Trophoblast cell (in vitro differentiated cells and primary cell): ENCODE measurements at regions not wholly inside any gene's neighbourhood (a gene's known extent, or its start where the extent isn't known, plus 50 kb on each side); places are given as distances from the start of the nearest gene placed in this dataset.
A peak's percentile ranks its signal among the peaks of the same experiment; 100 is the strongest.

ENCODE experiments used
- DNase-seq, 2 donors: peaks; one replicate each; pipeline ENCODE4 v3.0.0-alpha.2; 2016
- H2AFZ ChIP-seq: 2 replicates; pipeline ENCODE4 v1.6.1; 2013; ENCODE audit warnings: low read length, moderate library complexity, mild to moderate bottlenecking; ENCODE audit not compliant: insufficient read depth, poor library complexity
- H2AK5ac ChIP-seq: 2 replicates; pipeline ENCODE4 v1.6.1; 2013; ENCODE audit warnings: mild to moderate bottlenecking, low read length
- H2BK120ac ChIP-seq: 2 replicates; pipeline ENCODE4 v1.6.1; 2013; ENCODE audit warnings: low read length, mild to moderate bottlenecking, moderate library complexity; ENCODE audit not compliant: insufficient read depth, poor library complexity
- H2BK12ac ChIP-seq: 2 replicates; pipeline ENCODE4 v1.6.1; 2013; ENCODE audit warnings: mild to moderate bottlenecking, low read length, moderate library complexity
- H2BK5ac ChIP-seq: 2 replicates; pipeline ENCODE4 v1.6.1; 2013; ENCODE audit warnings: low read length, low read depth, moderate library complexity, mild to moderate bottlenecking; ENCODE audit not compliant: poor library complexity
- H3K14ac ChIP-seq: 2 replicates; pipeline ENCODE4 v1.6.1; 2013; ENCODE audit warnings: mild to moderate bottlenecking, low read length
- H3K18ac ChIP-seq: 2 replicates; pipeline ENCODE4 v1.6.1; 2013; ENCODE audit warnings: mild to moderate bottlenecking, low read length
- H3K23ac ChIP-seq: 2 replicates; pipeline ENCODE4 v1.6.1; 2013; ENCODE audit warnings: low read length
- H3K27ac ChIP-seq: 2 replicates; pipeline ENCODE4 v1.5.1; 2013; ENCODE audit warnings: low read depth, mild to moderate bottlenecking, inconsistent platforms, low read length, moderate library complexity
- H3K27me3 ChIP-seq: 2 replicates; pipeline ENCODE4 v1.6.1; 2013; ENCODE audit warnings: inconsistent platforms, mild to moderate bottlenecking, low read length, moderate library complexity; ENCODE audit not compliant: insufficient read depth
- H3K36me3 ChIP-seq, 2 experiments: 1 replicate in 1 of 2; 2 replicates in 1 of 2; pipeline ENCODE4 v1.6.1; 2013; ENCODE audit warnings: low read length in 2 of 2, mild to moderate bottlenecking in 2 of 2, moderate library complexity in 1 of 2; ENCODE audit not compliant: insufficient read depth in 2 of 2, control insufficient read depth in 1 of 2
- H3K4ac ChIP-seq: 2 replicates; pipeline ENCODE4 v1.6.1; 2013; ENCODE audit warnings: low read depth, mild to moderate bottlenecking, low read length, moderate library complexity
- H3K4me1 ChIP-seq, 2 experiments: 1 replicate in 1 of 2; 2 replicates in 1 of 2; pipeline ENCODE4 v1.6.1; 2013; ENCODE audit warnings: low read length in 2 of 2, mild to moderate bottlenecking in 2 of 2, moderate library complexity in 1 of 2; ENCODE audit not compliant: insufficient read depth in 2 of 2, control insufficient read depth in 1 of 2
- H3K4me2 ChIP-seq: 2 replicates; pipeline ENCODE4 v1.6.1; 2013; ENCODE audit warnings: inconsistent platforms, mild to moderate bottlenecking, low read length, moderate library complexity
- H3K4me3 ChIP-seq: 2 replicates; pipeline ENCODE4 v1.5.1; 2013; ENCODE audit warnings: mild to moderate bottlenecking, low read depth, low read length, inconsistent platforms
- H3K79me1 ChIP-seq: one replicate; pipeline ENCODE4 v1.6.1; 2013; ENCODE audit warnings: low read length
- H3K79me2 ChIP-seq: 2 replicates; pipeline ENCODE4 v1.6.1; 2013; ENCODE audit warnings: low read length, mild to moderate bottlenecking; ENCODE audit not compliant: control insufficient read depth, insufficient read depth, poor library complexity
- H3K9ac ChIP-seq: 2 replicates; pipeline ENCODE4 v1.6.1; 2013; ENCODE audit warnings: mild to moderate bottlenecking, low read length
- H3K9me3 ChIP-seq: 2 replicates; pipeline ENCODE4 v1.6.1; 2013; ENCODE audit warnings: low read depth, mild to moderate bottlenecking, control low read depth, inconsistent platforms, low read length; ENCODE audit not compliant: insufficient read depth
- H4K12ac ChIP-seq: 2 replicates; pipeline ENCODE4 v1.6.1; 2013; ENCODE audit warnings: low read depth, mild to moderate bottlenecking, low read length, moderate library complexity
- H4K8ac ChIP-seq: 2 replicates; pipeline ENCODE4 v1.6.1; 2013; ENCODE audit warnings: low read depth, mild to moderate bottlenecking, low read length, moderate library complexity
- H4K91ac ChIP-seq: one replicate; pipeline ENCODE4 v1.6.1; 2013; ENCODE audit warnings: low read depth, mild to moderate bottlenecking, low read length, moderate library complexity
- WGBS: extraction: QIAGEN DNeasy Blood & Tissue Kit; methylation state at CpG from one replicate; pipeline ENCODE4 v1.1.7; 2013; ENCODE audit warnings: missing lambda C conversion rate; ENCODE audit not compliant: insufficient read length, insufficient coverage; ENCODE audit errors: extremely low coverage; 5-methylcytosine and 5-hydroxymethylcytosine counted together

DNA sequence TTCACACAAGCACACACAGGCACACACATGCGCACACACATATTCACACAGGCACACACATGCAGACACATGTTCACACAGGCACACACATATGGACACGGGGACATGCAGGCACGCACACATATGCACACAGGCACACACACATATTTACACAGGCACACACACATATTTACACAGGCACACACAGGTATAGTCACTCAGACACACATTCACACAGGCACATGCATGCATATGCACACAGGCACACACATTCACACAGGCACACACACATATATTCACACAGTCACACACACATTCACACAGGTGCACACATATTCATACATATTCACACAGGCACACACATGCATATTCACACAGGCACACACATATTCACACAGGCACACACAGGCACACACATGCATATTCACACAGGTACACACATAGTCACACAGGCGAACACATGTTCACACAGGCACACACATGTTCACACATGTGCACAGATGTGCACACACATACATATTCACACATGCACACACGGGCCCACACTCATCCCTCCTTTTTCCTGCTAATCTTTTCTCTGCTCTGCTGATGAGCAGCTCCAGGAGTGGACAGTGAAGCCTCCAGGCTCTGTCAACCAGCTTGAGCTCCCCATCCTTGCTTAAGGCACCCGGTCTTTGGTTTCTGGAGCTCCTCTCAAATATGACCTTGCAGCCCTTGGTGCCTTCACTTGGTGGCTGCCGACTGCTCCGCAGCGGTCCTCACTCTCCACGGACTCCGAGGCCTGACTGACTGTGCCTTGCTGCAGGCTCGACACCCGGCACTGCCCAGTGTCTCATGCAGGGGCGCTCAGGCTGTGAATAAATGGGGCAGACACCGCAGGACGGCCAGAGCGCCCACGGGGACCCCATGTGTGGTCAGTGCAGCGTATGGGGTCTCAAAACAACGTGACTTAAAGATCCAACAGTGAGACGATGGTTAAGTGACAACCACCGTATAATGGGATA is 581.2 kb upstream of the MGMT start:
- H3K18ac ChIP-seq: no peak overlapping the region
- no peak overlapping the region for H3K4ac ChIP-seq
- H3K36me3 ChIP-seq: no peaks in the 10 kb centered on the region
- no peak overlapping the region for H3K4me2 ChIP-seq
- no peaks in the 10 kb centered on the region for H3K27me3 ChIP-seq
- H4K91ac ChIP-seq: no peak overlapping the region
- H3K79me2 ChIP-seq: no peaks in the 10 kb centered on the region
- peaks cover 21% of the 10 kb centered on the region for H3K9me3 ChIP-seq
- H3K23ac ChIP-seq: no peak overlapping the region
- no peak overlapping the region for H2BK120ac ChIP-seq
- H3K4me1 ChIP-seq: no peaks in the 10 kb centered on the region
- no peak overlapping the region for H2BK5ac ChIP-seq
- H2AK5ac ChIP-seq: no peak overlapping the region
- H3K79me1 ChIP-seq: no peaks in the 10 kb centered on the region
- no peak overlapping the region for H3K27ac ChIP-seq
- H3K14ac ChIP-seq: no peak overlapping the region
- WGBS: no CpG with 5 or more reads among the region's 22 CpGs
- DNase-seq: no peak
- no peak overlapping the region for H2AFZ ChIP-seq
- no peak overlapping the region for H3K9ac ChIP-seq
- H4K12ac ChIP-seq: no peak overlapping the region
- peak overlapping the region; percentile 20 for H3K4me3 ChIP-seq
- no peak overlapping the region for H2BK12ac ChIP-seq
- H4K8ac ChIP-seq: no peak overlapping the region

DNA sequence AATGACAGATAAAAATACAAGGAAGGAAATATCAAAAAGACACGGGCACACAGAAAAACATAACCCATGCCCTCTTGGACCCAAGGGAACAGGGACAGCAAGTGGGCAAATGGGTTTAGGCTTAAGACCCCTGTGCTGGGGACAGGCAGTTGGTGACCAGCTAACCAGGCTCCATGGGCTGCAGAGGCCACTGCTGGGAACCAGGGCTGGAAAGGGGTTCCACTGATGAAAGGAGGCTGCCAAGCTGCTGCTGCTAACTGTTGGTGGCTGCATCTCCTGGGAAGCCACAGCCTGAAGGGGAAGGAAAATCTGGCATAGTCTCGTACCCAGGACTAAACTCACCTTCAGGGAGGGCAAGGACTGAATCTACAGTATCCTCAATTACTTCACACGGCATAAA is 579.2 kb upstream of the MGMT start:
- no peak overlapping the region for H3K18ac ChIP-seq
- WGBS: no CpG with 5 or more reads among the region's 3 CpGs
- H3K4me1 ChIP-seq: no peaks in the 10 kb centered on the region

DNA sequence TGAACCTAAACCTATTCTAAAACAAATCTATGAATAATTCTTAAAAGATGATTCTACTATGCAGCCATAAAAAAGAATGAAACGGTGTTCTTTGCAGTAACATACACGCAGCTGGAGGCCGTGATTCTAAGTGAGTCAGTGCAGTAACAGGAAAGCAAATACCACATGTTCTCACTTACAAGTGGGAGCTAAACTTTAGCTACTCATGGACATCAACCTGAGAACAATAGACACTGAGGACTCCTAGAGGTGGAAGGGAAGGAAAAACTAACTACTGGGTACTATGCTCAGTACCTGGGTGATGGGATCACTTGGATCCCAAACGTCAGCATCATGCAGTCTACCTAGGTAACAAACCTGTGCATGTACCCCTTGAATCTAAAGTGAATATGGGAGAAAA is 575.0 kb upstream of the MGMT start:
- Histone ChIP-seq H4K91ac (no peak overlapping the region), H3K9me3 (peaks cover 4% of the 10 kb centered on the region), H4K12ac (no peak overlapping the region), H2AK5ac (no peak overlapping the region), H3K27ac (no peak overlapping the region), H3K14ac (no peak overlapping the region), H3K36me3 (no peaks in the 10 kb centered on the region), H2BK120ac (no peak overlapping the region), H3K9ac (no peak overlapping the region), H3K23ac (no peak overlapping the region), H2BK5ac (no peak overlapping the region), H3K4me1 (no peaks in the 10 kb centered on the region), H3K27me3 (no peaks in the 10 kb centered on the region), H3K4ac (no peak overlapping the region), H2BK12ac (no peak overlapping the region), H2AFZ (no peak overlapping the region), H3K4me2 (no peak overlapping the region), H3K18ac (no peak overlapping the region), H3K79me1 (no peaks in the 10 kb centered on the region), H3K4me3 (no peak overlapping the region), H3K79me2 (no peaks in the 10 kb centered on the region), H4K8ac (no peak overlapping the region)
- no CpG with 5 or more reads among the region's 4 CpGs for WGBS
- DNase-seq: no peak

More for the DNA sequence above, 579.2 kb upstream of the MGMT start:
- Histone ChIP-seq H2AFZ (no peak overlapping the region), H2BK12ac (no peak overlapping the region), H3K14ac (no peak overlapping the region), H3K27me3 (no peaks in the 10 kb centered on the region), H3K4me3 (no peak overlapping the region), H2AK5ac (no peak overlapping the region), H4K12ac (no peak overlapping the region), H2BK5ac (no peak overlapping the region), H3K23ac (no peak overlapping the region), H3K79me1 (no peaks in the 10 kb centered on the region), H3K9me3 (peaks cover 17% of the 10 kb centered on the region), H3K4me2 (no peak overlapping the region), H4K8ac (no peak overlapping the region), H3K4ac (no peak overlapping the region), H2BK120ac (no peak overlapping the region), H4K91ac (no peak overlapping the region), H3K27ac (no peak overlapping the region), H3K79me2 (no peaks in the 10 kb centered on the region), H3K9ac (no peak overlapping the region), H3K36me3 (no peaks in the 10 kb centered on the region)
- DNase-seq: no peak

DNA sequence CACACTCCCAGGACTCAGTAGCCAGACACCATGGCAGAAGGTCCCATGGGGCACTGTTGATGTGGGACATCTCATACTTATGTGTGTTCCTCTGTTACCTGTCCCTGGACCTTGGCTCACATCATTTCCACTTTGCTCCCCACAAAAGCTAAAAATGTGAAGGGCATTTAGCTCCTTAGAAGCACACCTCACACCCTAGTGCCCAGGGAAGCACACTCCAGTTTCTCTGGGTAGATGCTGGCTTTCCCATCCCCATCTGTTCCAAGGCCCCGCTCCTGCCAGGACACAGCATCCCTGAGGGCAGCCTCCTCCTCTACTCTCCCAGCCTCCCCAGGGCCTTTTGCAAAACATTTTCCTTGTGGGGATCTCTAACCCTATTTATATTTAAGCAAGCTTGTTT is 572.4 kb upstream of the MGMT start:
- Histone ChIP-seq H4K91ac (no peak overlapping the region), H3K79me1 (no peaks in the 10 kb centered on the region), H3K27ac (no peak overlapping the region), H3K4me1 (no peaks in the 10 kb centered on the region), H2BK120ac (no peak overlapping the region), H3K27me3 (no peaks in the 10 kb centered on the region), H4K12ac (no peak overlapping the region), H2AK5ac (no peak overlapping the region), H3K9ac (no peak overlapping the region), H3K79me2 (no peaks in the 10 kb centered on the region), H3K4ac (no peak overlapping the region), H3K4me3 (no peak overlapping the region), H3K14ac (no peak overlapping the region), H2BK5ac (no peak overlapping the region), H3K36me3 (no peaks in the 10 kb centered on the region), H4K8ac (no peak overlapping the region), H3K4me2 (no peak overlapping the region), H2BK12ac (no peak overlapping the region), H3K9me3 (no peaks in the 10 kb centered on the region), H3K23ac (no peak overlapping the region), H3K18ac (no peak overlapping the region), H2AFZ (no peak overlapping the region)
- WGBS: no CpG with 5 or more reads among the region's 1 CpG
- DNase-seq: no peak
